GM12864 (cell line): ENCODE measurements at regions not wholly inside any gene's neighbourhood (a gene's known extent, or its start where the extent isn't known, plus 50 kb on each side); places are given as distances from the start of the nearest gene placed in this dataset.

Experiments used
- DNase-seq: peaks from one replicate; pipeline ENCODE4 v3.0.0-alpha.2; 2011; ENCODE audit warnings: low read depth
- H3K4me3 ChIP-seq: 2 replicates; pipeline ENCODE4 v1.5.1; 2011; ENCODE audit warnings: mild to moderate bottlenecking, low read depth, low read length, control low read depth
- CTCF ChIP-seq: IDR thresholded peaks from 2 replicates; pipeline ENCODE4 v1.5.1; 2011; ENCODE audit warnings: low read depth, mild to moderate bottlenecking, moderate library complexity, low read length, control low read depth, inconsistent platforms; ENCODE audit errors: missing control alignments

GRCh38 chr2:102078773-102079172 lies 63.8 kb upstream of the IL1R1 start:
- H3K4me3 ChIP-seq, result no peak overlapping the region
- DNase-seq, result no peak
- no peak for TF ChIP-seq CTCF

- H3K4me3 ChIP-seq, result no peak overlapping the region
- no peak for TF ChIP-seq CTCF
- peak; percentile 25 for DNase-seq
Measured at GRCh38 chr2:102080451-102081242, 61.9 kb upstream of the IL1R1 start.

DNA sequence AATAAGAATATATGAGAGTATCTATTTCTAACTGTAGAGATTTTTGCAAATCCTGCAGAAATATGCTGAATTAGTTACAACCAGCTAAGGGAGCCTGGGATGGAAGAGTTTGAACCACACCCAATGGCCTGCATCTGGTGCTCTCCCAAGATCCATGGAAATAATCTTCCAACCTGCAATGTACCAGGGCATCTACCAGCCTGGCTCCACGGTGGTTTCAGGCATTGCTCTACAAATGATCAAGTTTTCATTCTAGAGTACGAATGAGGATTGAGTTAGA lies 61.4 kb upstream of the IL1R1 start:
- TF ChIP-seq CTCF, result no peak
- H3K4me3 ChIP-seq, result no peak overlapping the region
- DNase-seq, result no peak

- DNase-seq, result no peak
- H3K4me3 ChIP-seq, result no peak overlapping the region
- TF ChIP-seq CTCF, result no peak
Measured at GRCh38 chr2:102081606-102082005, 60.9 kb upstream of the IL1R1 start.

DNA sequence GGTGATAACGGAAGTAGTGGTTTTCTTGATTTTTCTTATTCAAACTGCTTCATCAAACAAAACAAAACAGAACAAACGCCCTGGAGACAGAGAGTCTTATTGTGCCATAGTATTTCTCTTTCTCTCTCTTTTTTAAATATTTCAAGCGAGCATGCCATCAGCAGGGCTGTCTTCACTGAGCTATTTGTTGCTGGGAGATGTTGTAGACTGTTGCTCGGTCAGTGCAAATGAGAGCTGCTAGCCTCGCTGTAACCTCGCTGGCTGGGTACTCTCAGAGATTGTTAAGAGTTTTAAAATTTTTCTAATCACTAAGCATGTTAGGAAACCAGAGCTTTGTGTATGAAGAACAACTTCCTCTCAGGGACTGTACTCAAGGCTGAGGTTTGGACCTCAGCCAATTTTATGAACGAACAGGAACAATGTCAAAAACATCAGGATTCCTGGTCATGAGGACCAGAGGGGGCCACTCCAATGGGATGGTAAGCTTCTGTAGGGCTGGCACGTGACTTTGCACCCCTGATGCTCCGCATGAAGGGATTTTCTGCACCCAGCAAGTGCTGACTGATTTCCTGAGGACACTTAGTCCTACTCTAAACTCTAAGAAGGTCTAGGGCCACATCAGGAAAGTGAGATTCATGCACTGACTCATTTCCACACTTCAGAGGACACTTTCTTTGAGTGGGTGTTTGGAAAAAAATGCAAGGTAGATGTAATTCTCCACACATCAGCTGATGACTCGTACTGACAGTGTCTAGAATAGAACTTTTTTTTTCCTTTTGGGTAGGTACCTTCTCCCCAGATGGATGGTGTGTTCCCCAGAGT lies 59.8 kb upstream of the IL1R1 start:
- DNase-seq, result peak; percentile 57

GRCh38 chr2:102083393-102083703 lies 59.2 kb upstream of the IL1R1 start:
- no peak overlapping the region for H3K4me3 ChIP-seq
- TF ChIP-seq CTCF, result no peak
- no peak for DNase-seq

More for the DNA sequence above, 59.8 kb upstream of the IL1R1 start:
- no peak overlapping the region for H3K4me3 ChIP-seq
- TF ChIP-seq CTCF, result no peak

DNA sequence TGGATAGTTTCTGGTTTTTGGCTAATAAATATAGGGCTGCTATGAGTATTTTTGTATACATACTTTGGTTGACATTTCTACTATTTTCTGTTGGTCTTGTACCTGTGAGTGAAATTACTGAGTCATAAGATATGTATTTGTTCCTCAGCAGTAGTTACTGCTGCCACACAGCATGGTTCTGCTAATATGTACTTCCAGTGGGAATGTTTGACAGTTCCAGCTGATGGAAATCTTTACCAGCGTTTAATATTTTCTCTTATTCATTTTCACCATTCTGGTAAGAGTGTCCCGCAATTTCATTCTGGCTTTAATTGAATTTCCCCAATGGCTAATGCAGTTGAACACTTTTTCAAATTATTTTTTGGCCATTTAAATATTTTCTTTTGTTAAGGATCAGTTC lies 57.9 kb upstream of the IL1R1 start:
- TF ChIP-seq CTCF, result no peak
- no peak overlapping the region for H3K4me3 ChIP-seq
- no peak for DNase-seq
